ENCODE measurements at regions not wholly inside any gene's neighbourhood (a gene's known extent, or its start where the extent isn't known, plus 50 kb on each side); places are given as distances from the start of the nearest gene placed in this dataset.

- no peak overlapping the region; the same call in 1 of the 2 replicates for H3K9ac ChIP-seq (ENCODE audit: low read depth, low read length)
- DNase-seq (peak; percentile 66), ATAC-seq (ENCODE audit: low read depth) (peak; percentile 34)
- TF ChIP-seq BHLHE40 (IDR thresholded peaks at IDR 0.05; ENCODE audit: low read depth, low read length) (no peak), FOS (IDR thresholded peaks at IDR 0.05; ENCODE audit: low read depth, low read length) (no peak), MAFK (IDR thresholded peaks at IDR 0.05; ENCODE audit: low read depth, low read length) (no peak), CEBPB (IDR thresholded peaks at IDR 0.05; ENCODE audit: low read depth, low read length) (no peak), CTCF (conservative IDR thresholded peaks at IDR 0.05; ENCODE audit: low read depth, low read length) (no peak), MXI1 (IDR thresholded peaks at IDR 0.05; ENCODE audit: borderline replicate concordance, low read depth, low read length) (no peak), ELK1 (IDR thresholded peaks at IDR 0.05; ENCODE audit: borderline replicate concordance, low read depth, low read length) (no peak), SMC3 (IDR thresholded peaks at IDR 0.05; ENCODE audit: low read depth, low read length) (no peak), RFX5 (IDR thresholded peaks at IDR 0.05; ENCODE audit: low read depth, low read length) (no peak), RCOR1 (IDR thresholded peaks at IDR 0.05; ENCODE audit: insufficient replicate concordance, low read length) (no peak), MAZ (IDR thresholded peaks at IDR 0.05; ENCODE audit: borderline replicate concordance, low read depth, low read length) (no peak), POLR2A (IDR thresholded peaks at IDR 0.05; ENCODE audit: low read depth, low read length) (no peak), NFE2L2 (IDR thresholded peaks at IDR 0.05; ENCODE audit: low read depth, low read length) (no peak), USF2 (IDR thresholded peaks at IDR 0.05; ENCODE audit: low read depth, low read length) (no peak), CHD1 (IDR thresholded peaks at IDR 0.05; ENCODE audit: low read depth, low read length) (no peak)
- H4K8ac ChIP-seq (ENCODE audit: low read depth in 2 of 2, low read length in 2 of 2): peak overlapping the region; percentile 51 to 91; a peak in 3 of 4 replicates
- peak overlapping the region; percentile 55; the same call in 1 of the 2 replicates for H3K4me2 ChIP-seq (ENCODE audit: low read depth, low read length)
- no peaks in the 10 kb centered on the region for H3K27me3 ChIP-seq (ENCODE audit: control insufficient read depth, insufficient read depth, low read length)
- no peak overlapping the region for H2AK9ac ChIP-seq (replicated peaks; ENCODE audit: low read depth, low read length, poor library complexity)
- no peak overlapping the region; the same call in 1 of the 2 replicates for H2BK20ac ChIP-seq (ENCODE audit: low read depth, low read length)
- POLR2A ChIA-PET (ENCODE audit: unreplicated experiment): interaction anchor here (1.0 kb wide), 1 partner anchor 16 kb away, joined by 3 read pairs; no protein-coding TSS in a partner anchor
- H3K4me3 ChIP-seq (ENCODE audit: insufficient read depth, low read depth, low read length): no peak overlapping the region
- dilution Hi-C loops (cut with HindIII; ENCODE audit: low sequenced_read_pairs, unreplicated experiment): no loop called here
- WGBS, 2 experiments (ENCODE audit: extremely low coverage in 2 of 2, insufficient read length in 1 of 2): no CpG with 5 or more reads among the region's 2 CpGs
- in situ Hi-C loops (cut with MboI; ENCODE audit: low sequenced_read_pairs): no loop called here
- no peak overlapping the region for H4K91ac ChIP-seq (ENCODE audit: insufficient read depth, low read depth, low read length)
- peak overlapping the region; percentile 2; the same call in 1 of the 2 replicates for H3K4ac ChIP-seq (ENCODE audit: low read depth, low read length)
- no peaks in the 10 kb centered on the region for H4K20me1 ChIP-seq (ENCODE audit: insufficient read depth, low read length)
- peaks cover 9% of the 10 kb centered on the region for H3K9me1 ChIP-seq (ENCODE audit: insufficient read depth, low read length)
- CTCF ChIA-PET: no interaction called here
- no peak overlapping the region for H2AK5ac ChIP-seq (ENCODE audit: low read depth, low read length)
- no peaks in the 10 kb centered on the region for H3K36me3 ChIP-seq (ENCODE audit: control insufficient read depth, insufficient read depth, low read length)
- H3K18ac ChIP-seq (ENCODE audit: low read depth, low read length): peak overlapping the region; percentile 82
- intact Hi-C loops (cut with micrococcal nuclease): loop anchor here (1.0 to 10.0 kb wide), 6 partner anchors 114 to 502 kb away; no protein-coding TSS in a partner anchor
- H2AFZ ChIP-seq (replicated peaks; ENCODE audit: low read length, poor library complexity): no peak overlapping the region
- peak overlapping the region; percentile 13; the same call in 1 of the 2 replicates for H3K23ac ChIP-seq (ENCODE audit: low read depth, low read length)
- H3K9me3 ChIP-seq (ENCODE audit: control insufficient read depth, insufficient read depth, low read length): no peaks in the 10 kb centered on the region
- no TSS peak for BruUV-seq (replicated peaks)
- peaks cover 19% of the 10 kb centered on the region for H3K4me1 ChIP-seq (ENCODE audit: control insufficient read depth, insufficient read depth, low read length)
- H2BK5ac ChIP-seq (ENCODE audit: low read depth, low read length, poor library complexity, severe bottlenecking): peak overlapping the region; percentile 89
- peak overlapping the region; percentile 40 for H3K56ac ChIP-seq (ENCODE audit: extremely low read depth, insufficient read depth, low read length)
- peak overlapping the region; percentile 99 for H2BK120ac ChIP-seq (ENCODE audit: low read depth, low read length)
- peaks cover 0 to 5% of the 10 kb centered on the region in 2 experiments; a peak in 1 of 4 replicates for H3K79me1 ChIP-seq (ENCODE audit: low read depth in 1 of 2, low read length in 2 of 2)
- H3K27ac ChIP-seq (ENCODE audit: insufficient read depth, low read length): peak overlapping the region; percentile 9; the same call in 1 of the 2 replicates
- H2BK15ac ChIP-seq (ENCODE audit: low read depth, low read length): no peak overlapping the region
- peak overlapping the region; percentile 70; the same call in 1 of the 2 replicates for H4K5ac ChIP-seq (ENCODE audit: low read depth, low read length)
- no peak overlapping the region for H3K14ac ChIP-seq (replicated peaks; ENCODE audit: low read depth, low read length)
These were observed 148.7 kb upstream of the CLEC14A start for GRCh38 chr14:38404616-38405015.
